ENCODE measurements at regions not wholly inside any gene's neighbourhood (a gene's known extent, or its start where the extent isn't known, plus 50 kb on each side); places are given as distances from the start of the nearest gene placed in this dataset.

DNA sequence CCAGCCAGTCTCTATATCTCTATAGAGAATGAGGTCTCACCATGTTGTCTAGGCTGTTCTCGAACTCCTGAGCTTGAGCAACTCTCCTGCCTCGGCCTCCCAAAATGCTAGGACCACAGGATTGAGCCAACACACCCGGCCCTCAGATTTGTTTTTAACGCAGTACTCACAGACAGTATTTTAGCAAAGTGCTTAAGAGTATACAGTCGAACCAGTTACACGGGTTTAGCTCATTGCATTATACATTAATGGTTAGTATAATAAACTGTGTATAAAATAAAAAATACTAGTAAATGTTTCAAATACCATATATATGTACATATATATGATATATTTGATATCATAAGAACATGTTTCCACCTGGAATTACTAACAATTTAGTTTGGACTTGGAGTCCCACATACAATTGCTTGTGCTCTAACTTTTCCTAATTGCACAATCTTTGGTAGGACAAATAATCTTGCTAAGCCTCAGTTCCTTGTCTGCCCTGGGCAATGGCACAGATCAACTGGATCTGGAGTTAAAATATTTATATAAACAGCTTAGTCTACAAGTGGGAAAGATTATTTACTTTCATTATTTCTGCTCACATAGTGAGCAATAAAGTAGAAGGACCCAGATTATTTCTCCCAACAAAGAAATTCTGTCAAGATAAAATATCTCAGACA lies 508.9 kb upstream of the LRATD1 start:
- TF ChIP-seq, protein P1, sequence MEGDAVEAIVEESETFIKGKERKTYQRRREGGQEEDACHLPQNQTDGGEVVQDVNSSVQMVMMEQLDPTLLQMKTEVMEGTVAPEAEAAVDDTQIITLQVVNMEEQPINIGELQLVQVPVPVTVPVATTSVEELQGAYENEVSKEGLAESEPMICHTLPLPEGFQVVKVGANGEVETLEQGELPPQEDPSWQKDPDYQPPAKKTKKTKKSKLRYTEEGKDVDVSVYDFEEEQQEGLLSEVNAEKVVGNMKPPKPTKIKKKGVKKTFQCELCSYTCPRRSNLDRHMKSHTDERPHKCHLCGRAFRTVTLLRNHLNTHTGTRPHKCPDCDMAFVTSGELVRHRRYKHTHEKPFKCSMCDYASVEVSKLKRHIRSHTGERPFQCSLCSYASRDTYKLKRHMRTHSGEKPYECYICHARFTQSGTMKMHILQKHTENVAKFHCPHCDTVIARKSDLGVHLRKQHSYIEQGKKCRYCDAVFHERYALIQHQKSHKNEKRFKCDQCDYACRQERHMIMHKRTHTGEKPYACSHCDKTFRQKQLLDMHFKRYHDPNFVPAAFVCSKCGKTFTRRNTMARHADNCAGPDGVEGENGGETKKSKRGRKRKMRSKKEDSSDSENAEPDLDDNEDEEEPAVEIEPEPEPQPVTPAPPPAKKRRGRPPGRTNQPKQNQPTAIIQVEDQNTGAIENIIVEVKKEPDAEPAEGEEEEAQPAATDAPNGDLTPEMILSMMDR (conservative IDR thresholded peaks at IDR 0.05 in 1 of 2, IDR thresholded peaks at IDR 0.05 in 1 of 2; ENCODE audit: low read depth in 1 of 2, low read length in 2 of 2): no peak
- no peak for TF ChIP-seq EZH2 (IDR thresholded peaks at IDR 0.05; ENCODE audit: low read length, missing control alignments)
